ENCODE measurements at regions not wholly inside any gene's neighbourhood (a gene's known extent, or its start where the extent isn't known, plus 50 kb on each side); places are given as distances from the start of the nearest gene placed in this dataset.

- no peak for DNase-seq
Observed at GRCh38 chr6:66662721-66663507, 955.9 kb upstream of the EYS start.

GRCh38 chr6:66662196-66662595 is 955.2 kb upstream of the EYS start:
- no peak for DNase-seq

GRCh38 chr6:66655420-66655819 is 948.4 kb upstream of the EYS start:
- DNase-seq = no peak

DNA sequence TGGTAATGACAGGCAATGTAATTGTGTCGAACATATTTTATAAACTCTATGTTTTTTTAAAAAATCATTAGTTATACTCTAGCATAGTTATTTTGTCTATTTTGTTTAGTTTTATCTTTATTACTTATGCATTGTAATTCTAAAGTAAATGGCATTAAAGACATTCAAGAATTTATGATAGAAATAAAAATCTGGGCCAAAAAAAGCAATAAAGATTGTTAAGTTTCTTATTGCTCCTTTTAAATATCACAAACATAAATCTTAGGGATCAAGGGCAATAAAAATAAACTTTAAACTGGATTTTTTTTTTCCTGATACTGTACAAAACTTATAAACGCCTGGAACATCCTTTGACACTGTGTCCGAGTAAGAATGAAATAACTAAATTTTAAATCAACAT is 931.5 kb upstream of the EYS start:
- no peak for DNase-seq

DNA sequence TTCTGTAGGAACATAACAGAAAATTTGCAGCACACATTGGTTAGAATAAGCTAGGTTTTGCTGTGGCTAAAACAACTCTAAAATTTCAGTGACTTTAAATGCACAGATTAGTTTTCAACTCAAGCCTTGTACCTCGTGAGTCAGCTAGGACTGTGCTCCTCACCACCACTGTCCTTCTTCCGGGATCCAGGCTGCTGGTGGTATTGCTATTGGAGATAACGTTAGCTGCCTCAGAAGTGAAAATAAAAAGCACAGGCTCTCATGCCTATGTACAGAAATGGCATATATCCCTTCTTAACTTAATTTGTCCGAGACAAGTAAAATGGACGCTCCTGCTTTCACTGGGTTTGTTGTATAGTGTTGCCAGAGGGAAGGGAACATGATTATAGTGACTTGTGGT is 931.1 kb upstream of the EYS start:
- DNase-seq = no peak

- no peak for DNase-seq
Observed at GRCh38 chr6:66628917-66629316, 921.9 kb upstream of the EYS start.

DNA sequence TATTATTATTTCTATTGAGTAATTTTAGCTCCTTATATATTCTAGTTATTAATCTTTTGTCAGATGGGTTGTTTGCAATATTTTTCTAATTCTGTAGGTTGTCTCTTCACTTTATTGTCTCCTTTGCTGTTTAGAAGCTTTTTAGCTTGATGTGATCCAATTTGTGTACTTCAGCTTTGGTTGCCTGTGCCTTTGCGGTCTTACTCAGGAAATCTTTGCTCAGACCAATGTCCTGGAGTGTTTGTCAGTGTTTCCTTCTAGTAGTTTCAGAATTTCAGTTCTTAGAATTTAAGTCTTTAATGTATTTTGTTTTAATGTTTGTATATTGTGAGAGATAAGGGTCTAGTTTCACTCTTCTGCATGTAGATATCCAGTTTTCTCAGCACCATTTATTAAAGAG is 916.0 kb upstream of the EYS start:
- no peak for DNase-seq

- DNase-seq = no peak
Observed at GRCh38 chr6:66605971-66606370, 898.9 kb upstream of the EYS start.

DNA sequence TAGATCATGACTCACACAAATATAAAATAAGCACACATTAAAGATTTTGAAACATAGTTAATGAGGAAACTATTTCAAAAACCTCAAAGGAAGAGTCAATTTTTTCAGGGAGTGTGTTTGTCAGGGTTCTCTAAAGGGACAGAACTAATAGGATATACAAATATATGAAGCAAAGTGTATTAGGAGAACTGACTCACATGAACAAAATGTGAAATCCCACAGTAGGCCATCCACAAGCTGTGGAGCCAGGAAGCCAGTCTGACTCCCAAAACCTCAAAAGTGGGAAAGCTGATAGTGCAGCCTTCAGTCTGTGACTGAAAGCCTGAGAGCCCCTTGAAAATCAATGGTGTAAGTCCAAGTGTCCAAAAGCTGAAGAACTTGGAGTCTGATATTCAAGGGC is 898.0 kb upstream of the EYS start:
- no peak for DNase-seq

GRCh38 chr6:66599541-66599940 is 892.5 kb upstream of the EYS start:
- DNase-seq = no peak

GRCh38 chr6:66578362-66578761 is 871.3 kb upstream of the EYS start:
- DNase-seq = no peak

DNA sequence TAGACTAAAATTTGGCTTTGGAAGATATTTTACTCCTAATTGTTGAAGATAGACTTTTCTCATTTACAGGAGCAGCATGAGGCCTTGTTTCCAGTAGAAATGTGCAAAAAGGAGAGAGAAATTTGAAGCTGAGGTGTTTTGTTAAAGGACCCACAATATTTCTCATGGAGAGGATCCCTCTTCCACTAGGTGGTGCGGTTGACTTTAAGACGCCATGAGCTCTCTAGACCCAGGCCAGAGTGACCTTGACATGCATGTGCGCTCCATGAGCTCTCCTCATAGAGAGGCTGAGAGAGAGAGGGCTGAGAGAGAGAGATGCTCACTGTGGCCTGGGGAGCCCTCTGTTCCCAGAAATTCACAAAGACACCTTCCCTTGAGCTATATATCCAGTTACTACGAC is 861.2 kb upstream of the EYS start:
- no peak for DNase-seq

- DNase-seq = no peak
Observed at GRCh38 chr6:66561479-66561878, 854.5 kb upstream of the EYS start.

DNA sequence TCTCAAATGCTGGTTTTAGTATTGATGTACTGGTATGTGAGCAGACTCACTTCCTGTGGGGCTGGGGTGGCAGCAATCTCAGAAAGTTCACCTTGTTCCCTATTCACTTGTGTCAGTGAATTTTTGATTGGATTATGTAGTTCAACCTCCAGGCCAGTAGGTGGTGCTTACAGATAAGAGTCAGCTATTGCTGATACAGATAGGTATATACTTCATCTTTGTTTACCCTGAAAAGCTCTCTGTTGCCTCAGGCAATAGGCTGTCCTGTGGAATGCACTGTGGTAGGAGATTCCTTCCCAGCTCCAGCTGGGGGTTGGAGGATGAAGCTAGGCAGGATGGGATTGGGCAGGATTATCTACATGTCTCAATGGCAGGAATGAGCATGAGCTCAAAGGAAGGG is 851.2 kb upstream of the EYS start:
- no peak for DNase-seq

GRCh38 chr6:66556936-66557335 is 849.9 kb upstream of the EYS start:
- no peak for DNase-seq

- DNase-seq = no peak
Observed at GRCh38 chr6:66555082-66555481, 848.1 kb upstream of the EYS start.

DNA sequence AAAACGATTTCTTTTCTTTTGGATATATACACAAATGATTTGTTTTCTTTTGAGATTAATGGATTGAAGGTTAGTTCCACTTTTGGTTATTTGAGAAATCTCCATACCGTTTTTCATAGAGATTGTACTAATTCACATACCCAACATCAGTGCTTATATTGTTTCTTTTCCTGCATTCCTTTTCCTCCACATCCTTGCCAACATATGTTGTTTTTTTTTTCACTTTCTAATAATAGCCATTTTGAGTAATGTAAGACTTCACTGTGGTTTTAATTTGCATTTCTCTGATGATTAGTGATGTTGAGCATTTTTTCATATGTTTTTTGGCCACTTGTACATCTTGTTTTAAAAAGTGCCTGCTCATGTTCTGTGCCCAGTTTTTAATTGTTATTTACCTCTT is 846.4 kb upstream of the EYS start:
- DNase-seq = no peak

- no peak for DNase-seq
Observed at GRCh38 chr6:66538551-66539135, 831.6 kb upstream of the EYS start.

DNA sequence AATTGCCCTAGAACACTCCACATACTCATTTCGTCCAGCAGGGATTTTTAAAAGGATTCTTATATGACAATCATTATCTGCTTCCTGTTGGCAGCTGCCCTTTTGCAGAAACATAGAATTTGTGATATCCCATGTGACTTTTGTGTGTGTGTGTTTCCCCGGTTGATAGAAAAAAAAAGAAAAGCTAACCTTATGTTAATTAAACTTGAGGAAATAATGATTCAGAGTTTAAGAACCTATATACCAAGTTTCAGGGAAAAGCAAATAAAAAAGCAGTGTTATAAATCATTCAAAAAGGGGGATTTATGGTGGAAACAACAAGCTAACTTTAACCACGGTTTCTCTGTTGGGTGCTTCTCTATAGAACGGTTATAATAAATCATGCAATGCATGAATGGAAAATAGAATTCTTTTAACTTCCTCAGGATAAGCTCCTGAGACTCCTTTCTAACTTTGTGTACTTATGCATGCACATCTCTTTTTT is 826.9 kb upstream of the EYS start:
- no peak for DNase-seq

DNA sequence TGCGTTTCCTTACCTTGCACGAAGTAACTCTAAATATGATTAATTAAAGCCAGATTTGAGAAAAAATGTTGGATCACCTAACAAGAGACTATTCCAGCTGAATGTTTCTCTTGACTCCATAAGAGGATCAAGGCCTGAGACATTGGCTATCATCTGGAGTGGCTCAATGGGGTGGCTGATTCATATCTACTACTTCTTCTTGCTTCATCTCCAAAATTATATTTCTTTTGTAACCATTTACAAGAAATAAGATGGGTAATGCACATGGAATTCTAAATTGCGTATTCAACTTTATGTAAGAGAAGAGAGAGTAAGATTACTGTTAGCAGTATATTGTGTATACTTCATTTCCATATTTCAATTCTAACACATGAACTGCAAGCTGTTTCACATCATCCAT is 819.0 kb upstream of the EYS start:
- DNase-seq = no peak

DNA sequence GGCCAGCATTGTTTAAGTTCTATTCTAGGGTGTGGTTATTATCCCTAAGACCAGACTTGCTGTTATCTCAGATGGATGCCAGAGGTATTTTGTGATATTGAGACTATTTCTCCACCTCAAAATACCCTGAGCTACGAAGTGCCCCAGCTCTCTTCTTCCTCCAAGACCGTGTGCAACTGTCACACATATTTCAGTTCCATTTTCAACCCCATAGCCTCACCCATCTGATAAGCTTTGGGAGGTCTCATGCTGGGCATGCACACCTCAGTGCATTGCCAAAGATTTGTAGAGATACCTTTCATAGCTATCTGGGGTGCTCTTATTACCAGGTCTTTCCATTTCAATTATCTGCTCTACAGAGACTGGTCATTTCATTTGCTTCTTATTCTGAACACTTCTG is 815.8 kb upstream of the EYS start:
- no peak for DNase-seq

DNA sequence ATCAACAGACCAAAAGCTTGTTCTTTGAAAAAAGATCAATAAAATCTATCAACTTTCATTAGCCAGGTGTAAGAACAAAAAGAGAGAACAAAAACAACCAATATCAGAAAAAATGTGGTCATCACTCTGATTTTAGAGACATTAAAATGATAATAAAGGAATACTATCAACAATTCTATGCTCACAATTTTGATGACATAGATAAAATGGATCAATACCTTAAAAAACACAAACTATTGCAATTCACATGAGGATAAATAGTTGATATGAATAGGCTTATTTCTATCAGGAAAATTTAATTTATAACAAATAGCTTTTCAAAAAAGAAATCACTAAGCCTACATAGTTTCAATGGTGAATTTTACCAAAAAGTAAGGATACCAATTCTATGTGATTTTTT is 809.4 kb upstream of the EYS start:
- DNase-seq = no peak

DNA sequence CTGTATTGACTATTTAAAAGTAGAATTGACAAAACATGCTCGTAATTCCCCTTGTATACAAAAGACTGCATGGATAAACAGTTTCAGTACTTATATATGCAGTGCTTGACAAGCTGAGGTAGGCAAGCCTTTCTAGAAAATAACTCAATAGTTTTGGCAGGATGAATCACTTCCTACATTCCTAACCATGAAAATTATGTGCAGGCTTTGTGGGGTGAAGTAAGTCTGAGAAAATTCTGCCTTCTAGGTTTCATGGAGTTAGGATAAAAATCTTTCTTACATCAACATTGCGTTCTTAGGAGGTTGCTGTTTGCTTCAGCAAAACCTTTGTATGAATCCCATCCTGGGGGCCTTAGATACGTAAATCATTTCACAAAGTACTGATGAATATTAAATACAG is 801.4 kb upstream of the EYS start:
- no peak for DNase-seq

DNA sequence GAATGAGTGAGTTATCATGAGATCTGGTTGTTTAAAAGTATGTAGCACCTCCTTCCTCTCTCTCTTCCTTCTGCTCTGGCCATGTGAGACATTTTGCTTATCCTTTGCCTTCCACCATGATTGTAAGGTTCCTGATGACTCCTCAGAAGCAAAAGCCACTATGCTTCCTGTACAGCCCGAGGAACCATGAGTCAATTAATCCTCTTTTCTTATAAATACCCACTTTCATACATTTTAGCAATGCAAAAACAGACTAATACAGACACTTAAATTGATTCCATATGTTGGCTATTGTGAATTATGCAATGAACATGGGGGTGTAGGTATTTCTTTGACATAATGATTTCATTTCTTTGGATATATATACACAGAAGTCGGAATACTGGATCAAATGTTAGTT is 792.8 kb upstream of the EYS start:
- no peak for DNase-seq

DNA sequence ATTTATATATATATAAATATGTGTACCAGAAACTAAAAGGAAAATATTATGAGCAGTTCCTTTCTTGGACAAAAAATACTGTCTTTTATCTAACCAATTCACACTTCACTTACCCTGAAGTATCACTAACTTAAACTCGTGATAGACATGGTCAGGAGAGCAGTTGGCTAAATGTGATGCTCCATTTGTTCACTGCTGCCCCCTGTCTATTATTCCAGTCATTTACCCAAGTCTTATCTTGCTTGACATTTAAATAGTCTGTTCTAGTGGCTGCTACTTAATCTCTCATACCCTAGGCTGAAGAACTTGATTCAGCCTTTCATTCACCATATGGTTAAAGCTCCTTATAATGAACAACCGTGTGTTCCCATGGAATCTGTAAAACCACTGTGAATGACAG is 789.6 kb upstream of the EYS start:
- DNase-seq = no peak
